HFFc6 (cell line): ENCODE measurements at regions not wholly inside any gene's neighbourhood (a gene's known extent, or its start where the extent isn't known, plus 50 kb on each side); places are given as distances from the start of the nearest gene placed in this dataset.
"Not testable (repeated sequence)": the region's sequence is repeated elsewhere in the genome, so short reads cannot be mapped to it uniquely, and the experiment has no call there.

ENCODE experiments used
- DNase-seq: peaks from one replicate; pipeline ENCODE4 v3.0.0-alpha.2; 2018
- H3K27ac Mint-ChIP-seq: 2 replicates; pipeline ENCODE4 v1.8.0; 2020; ENCODE audit warnings: mild to moderate bottlenecking, mixed read lengths
- H3K27me3 Mint-ChIP-seq: 2 replicates; pipeline ENCODE4 v1.8.0; 2021; ENCODE audit warnings: mild to moderate bottlenecking, moderate library complexity, mixed read lengths; ENCODE audit not compliant: insufficient read depth
- H3K36me3 Mint-ChIP-seq: 2 replicates; pipeline ENCODE4 v1.8.0; 2021; ENCODE audit warnings: low read depth, mixed read lengths
- H3K4me1 Mint-ChIP-seq: 2 replicates; pipeline ENCODE4 v1.8.0; 2020; ENCODE audit warnings: low read depth, mixed read lengths
- H3K4me3 Mint-ChIP-seq: 2 replicates; pipeline ENCODE4 v1.8.0; 2020; ENCODE audit warnings: mild to moderate bottlenecking, moderate library complexity, mixed read lengths
- H3K9me3 Mint-ChIP-seq: 2 replicates; pipeline ENCODE4 v1.8.0; 2020; ENCODE audit warnings: mild to moderate bottlenecking, mixed read lengths

GRCh38 chr9:66736686-66737085 is 163.8 kb upstream of the ZNF658 start:
- not testable (repeated sequence) for H3K4me1 Mint-ChIP-seq, H3K27me3 Mint-ChIP-seq, H3K27ac Mint-ChIP-seq, H3K9me3 Mint-ChIP-seq, H3K36me3 Mint-ChIP-seq, DNase-seq, H3K4me3 Mint-ChIP-seq

- H3K9me3 Mint-ChIP-seq, H3K36me3 Mint-ChIP-seq, DNase-seq, H3K27ac Mint-ChIP-seq, H3K4me1 Mint-ChIP-seq, H3K4me3 Mint-ChIP-seq, H3K27me3 Mint-ChIP-seq: not testable (repeated sequence)
These were observed 162.1 kb upstream of the ZNF658 start for GRCh38 chr9:66738418-66738817.

- H3K27ac Mint-ChIP-seq, H3K27me3 Mint-ChIP-seq, H3K4me3 Mint-ChIP-seq, H3K9me3 Mint-ChIP-seq, H3K4me1 Mint-ChIP-seq, DNase-seq, H3K36me3 Mint-ChIP-seq: not testable (repeated sequence)
These were observed 160.4 kb upstream of the ZNF658 start for GRCh38 chr9:66740136-66740535.

GRCh38 chr9:66745846-66746245 is 154.7 kb upstream of the ZNF658 start:
- H3K27ac Mint-ChIP-seq, H3K27me3 Mint-ChIP-seq, H3K36me3 Mint-ChIP-seq, H3K4me1 Mint-ChIP-seq, DNase-seq, H3K9me3 Mint-ChIP-seq, H3K4me3 Mint-ChIP-seq: not testable (repeated sequence)

GRCh38 chr9:66752324-66752923 is 148.1 kb upstream of the ZNF658 start:
- H3K4me1 Mint-ChIP-seq, H3K27ac Mint-ChIP-seq, H3K9me3 Mint-ChIP-seq, H3K4me3 Mint-ChIP-seq, DNase-seq, H3K36me3 Mint-ChIP-seq, H3K27me3 Mint-ChIP-seq: not testable (repeated sequence)

- H3K36me3 Mint-ChIP-seq, H3K27me3 Mint-ChIP-seq, H3K4me1 Mint-ChIP-seq, H3K27ac Mint-ChIP-seq, H3K9me3 Mint-ChIP-seq, H3K4me3 Mint-ChIP-seq, DNase-seq: not testable (repeated sequence)
These were observed 140.6 kb upstream of the ZNF658 start for GRCh38 chr9:66759825-66760492.

- not testable (repeated sequence) for H3K27me3 Mint-ChIP-seq, H3K27ac Mint-ChIP-seq, H3K4me3 Mint-ChIP-seq, H3K9me3 Mint-ChIP-seq, H3K4me1 Mint-ChIP-seq, H3K36me3 Mint-ChIP-seq, DNase-seq
These were observed 135.6 kb upstream of the ZNF658 start for GRCh38 chr9:66764799-66765493.

- DNase-seq, H3K36me3 Mint-ChIP-seq, H3K4me3 Mint-ChIP-seq, H3K9me3 Mint-ChIP-seq, H3K27ac Mint-ChIP-seq, H3K27me3 Mint-ChIP-seq, H3K4me1 Mint-ChIP-seq: not testable (repeated sequence)
These were observed 135.0 kb upstream of the ZNF658 start for GRCh38 chr9:66765531-66765930.

- not testable (repeated sequence) for H3K4me3 Mint-ChIP-seq, H3K36me3 Mint-ChIP-seq, H3K27me3 Mint-ChIP-seq, DNase-seq, H3K9me3 Mint-ChIP-seq, H3K4me1 Mint-ChIP-seq, H3K27ac Mint-ChIP-seq
These were observed 129.0 kb upstream of the ZNF658 start for GRCh38 chr9:66771504-66771903.

GRCh38 chr9:66774618-66775017 is 125.9 kb upstream of the ZNF658 start:
- not testable (repeated sequence) for DNase-seq, H3K27ac Mint-ChIP-seq, H3K27me3 Mint-ChIP-seq, H3K9me3 Mint-ChIP-seq, H3K4me3 Mint-ChIP-seq, H3K36me3 Mint-ChIP-seq, H3K4me1 Mint-ChIP-seq

GRCh38 chr9:66779944-66780661 is 120.4 kb upstream of the ZNF658 start:
- DNase-seq, H3K4me1 Mint-ChIP-seq, H3K9me3 Mint-ChIP-seq, H3K4me3 Mint-ChIP-seq, H3K36me3 Mint-ChIP-seq, H3K27ac Mint-ChIP-seq, H3K27me3 Mint-ChIP-seq: not testable (repeated sequence)

- not testable (repeated sequence) for DNase-seq, H3K4me1 Mint-ChIP-seq
These were observed 119.3 kb upstream of the ZNF658 start for GRCh38 chr9:66781240-66781639.

GRCh38 chr9:66782010-66782409 is 118.5 kb upstream of the ZNF658 start:
- DNase-seq, H3K4me3 Mint-ChIP-seq, H3K27me3 Mint-ChIP-seq, H3K36me3 Mint-ChIP-seq, H3K9me3 Mint-ChIP-seq, H3K27ac Mint-ChIP-seq, H3K4me1 Mint-ChIP-seq: not testable (repeated sequence)

More at GRCh38 chr9:66781240-66781639, 119.3 kb upstream of the ZNF658 start:
- not testable (repeated sequence) for H3K27ac Mint-ChIP-seq, H3K4me3 Mint-ChIP-seq, H3K36me3 Mint-ChIP-seq, H3K27me3 Mint-ChIP-seq, H3K9me3 Mint-ChIP-seq

- not testable (repeated sequence) for H3K36me3 Mint-ChIP-seq, H3K27me3 Mint-ChIP-seq, H3K4me1 Mint-ChIP-seq, DNase-seq, H3K4me3 Mint-ChIP-seq, H3K9me3 Mint-ChIP-seq, H3K27ac Mint-ChIP-seq
These were observed 114.9 kb upstream of the ZNF658 start for GRCh38 chr9:66785603-66786002.
